ENCODE measurements at regions not wholly inside any gene's neighbourhood (a gene's known extent, or its start where the extent isn't known, plus 50 kb on each side); places are given as distances from the start of the nearest gene placed in this dataset.

DNA sequence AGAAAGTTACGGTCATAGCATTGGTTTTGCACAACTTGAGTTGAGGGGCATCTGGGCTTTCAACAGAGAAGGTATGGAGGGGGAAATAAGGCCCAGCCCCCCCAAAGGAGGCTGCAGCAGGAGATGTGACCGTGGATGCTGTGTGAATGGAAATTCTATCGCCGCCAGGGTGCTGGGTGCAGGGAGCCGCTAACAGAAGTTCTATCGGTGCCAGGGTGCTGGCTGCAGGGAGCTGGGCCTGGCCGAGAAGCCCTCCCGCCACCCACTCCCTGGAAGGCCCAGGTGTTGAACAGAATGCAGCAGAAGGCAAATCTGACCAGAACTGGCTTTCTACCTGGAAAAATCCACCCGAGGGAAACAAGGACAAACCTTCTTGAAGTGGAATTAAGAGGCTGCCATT is 115.0 kb downstream of the SHANK2 start:
- H3K9me3 ChIP-seq = no peaks in the 10 kb centered on the region
- peaks cover 0 to 9% (median 0%) of the 10 kb centered on the region in 3 donors for H3K4me1 ChIP-seq
- no peak overlapping the region for H3K27ac ChIP-seq
- TF ChIP-seq EP300 (IDR thresholded peaks at IDR 0.05) (no peak), POLR2AphosphoS5 (IDR thresholded peaks at IDR 0.05) (no peak), POLR2A (IDR thresholded peaks at IDR 0.05) (no peak)
- TF ChIP-seq, protein P1, sequence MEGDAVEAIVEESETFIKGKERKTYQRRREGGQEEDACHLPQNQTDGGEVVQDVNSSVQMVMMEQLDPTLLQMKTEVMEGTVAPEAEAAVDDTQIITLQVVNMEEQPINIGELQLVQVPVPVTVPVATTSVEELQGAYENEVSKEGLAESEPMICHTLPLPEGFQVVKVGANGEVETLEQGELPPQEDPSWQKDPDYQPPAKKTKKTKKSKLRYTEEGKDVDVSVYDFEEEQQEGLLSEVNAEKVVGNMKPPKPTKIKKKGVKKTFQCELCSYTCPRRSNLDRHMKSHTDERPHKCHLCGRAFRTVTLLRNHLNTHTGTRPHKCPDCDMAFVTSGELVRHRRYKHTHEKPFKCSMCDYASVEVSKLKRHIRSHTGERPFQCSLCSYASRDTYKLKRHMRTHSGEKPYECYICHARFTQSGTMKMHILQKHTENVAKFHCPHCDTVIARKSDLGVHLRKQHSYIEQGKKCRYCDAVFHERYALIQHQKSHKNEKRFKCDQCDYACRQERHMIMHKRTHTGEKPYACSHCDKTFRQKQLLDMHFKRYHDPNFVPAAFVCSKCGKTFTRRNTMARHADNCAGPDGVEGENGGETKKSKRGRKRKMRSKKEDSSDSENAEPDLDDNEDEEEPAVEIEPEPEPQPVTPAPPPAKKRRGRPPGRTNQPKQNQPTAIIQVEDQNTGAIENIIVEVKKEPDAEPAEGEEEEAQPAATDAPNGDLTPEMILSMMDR (IDR thresholded peaks at IDR 0.05) = no peak
- H3K27me3 ChIP-seq = no peaks in the 10 kb centered on the region
- WGBS, 2 donors (ENCODE audit: low coverage in 1 of 2) = 68% methylated on average over 5 of the region's 9 CpGs; no CpG with 5 or more reads in 1 of the 2 donors
- ATAC-seq = no peak
- no peaks in the 10 kb centered on the region for H3K36me3 ChIP-seq
- H3K4me3 ChIP-seq = no peak overlapping the region

DNA sequence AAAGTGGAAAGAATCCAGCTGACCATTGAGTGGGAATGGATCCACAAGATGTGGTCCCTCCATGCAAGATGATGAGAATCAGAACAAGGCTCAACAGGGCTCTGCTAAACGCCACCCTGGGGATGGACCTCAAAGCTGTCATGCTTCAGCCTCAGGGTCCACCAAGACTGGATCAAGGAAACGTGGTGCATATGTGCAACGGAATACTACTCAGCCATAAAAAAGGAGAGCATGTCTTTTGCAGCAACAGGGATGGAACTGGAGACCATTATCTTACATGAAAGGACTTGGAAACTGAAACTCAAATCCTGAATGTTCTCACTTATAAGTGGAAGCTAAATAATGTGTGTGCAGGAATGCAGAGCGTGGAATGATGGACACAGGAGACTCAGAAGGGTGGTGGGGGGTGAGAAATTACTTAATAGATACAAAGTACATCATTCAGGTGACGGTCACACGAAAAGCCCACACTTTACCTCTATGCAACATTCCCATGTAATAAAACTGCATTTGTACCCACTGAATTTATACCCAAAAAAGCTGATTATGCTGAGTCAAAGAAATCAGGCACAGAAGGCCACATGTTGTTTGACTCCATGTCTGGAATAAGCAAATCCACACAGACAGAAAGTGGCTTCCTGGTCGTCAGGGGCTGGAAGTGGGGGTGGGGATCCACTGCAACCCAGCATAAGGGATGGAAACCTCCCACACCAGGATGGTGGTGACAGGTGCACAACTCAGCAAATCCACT is 116.1 kb downstream of the SHANK2 start:
- TF ChIP-seq POLR2AphosphoS5 (IDR thresholded peaks at IDR 0.05) (no peak), EP300 (IDR thresholded peaks at IDR 0.05) (no peak), POLR2A (IDR thresholded peaks at IDR 0.05) (no peak)
- TF ChIP-seq, protein P1 (IDR thresholded peaks at IDR 0.05) = no peak
- peaks cover 0 to 9% (median 0%) of the 10 kb centered on the region in 3 donors for H3K4me1 ChIP-seq
- no peaks in the 10 kb centered on the region for H3K9me3 ChIP-seq
- WGBS, 2 donors (ENCODE audit: low coverage in 1 of 2) = 79 to 88% methylated on average over 4 to 7 of the region's 7 CpGs
- no peak overlapping the region for H3K4me3 ChIP-seq
- ATAC-seq = no peak
- H3K36me3 ChIP-seq = no peaks in the 10 kb centered on the region
- no peak overlapping the region for H3K27ac ChIP-seq
- H3K27me3 ChIP-seq = no peaks in the 10 kb centered on the region

DNA sequence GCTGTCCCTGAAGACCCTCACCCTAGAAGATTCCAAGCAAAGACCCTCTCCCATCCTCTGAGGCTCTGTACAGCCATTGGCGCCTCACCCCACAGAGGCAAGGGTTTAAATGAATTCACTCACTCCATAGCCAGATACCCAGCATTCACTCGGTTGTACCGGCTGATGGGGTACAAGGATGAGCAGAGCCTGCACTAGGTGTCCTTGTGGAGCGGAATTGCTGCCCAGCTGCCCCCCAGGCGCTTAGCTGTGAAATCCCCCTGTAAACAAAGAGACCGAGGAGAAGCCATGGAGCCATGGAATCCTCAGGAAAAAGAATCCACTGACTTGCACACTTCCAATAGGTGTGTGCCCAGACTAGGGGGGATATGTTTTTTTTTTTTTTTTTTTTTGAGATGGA is 117.3 kb downstream of the SHANK2 start:
- WGBS, 2 donors (ENCODE audit: low coverage in 1 of 2) = 98 to 100% methylated on average over 3 to 5 of the region's 6 CpGs
- no peak for TF ChIP-seq POLR2A (IDR thresholded peaks at IDR 0.05)
- no peak for TF ChIP-seq EP300 (IDR thresholded peaks at IDR 0.05)
- no peak for TF ChIP-seq POLR2AphosphoS5 (IDR thresholded peaks at IDR 0.05)
- TF ChIP-seq, protein P1 (IDR thresholded peaks at IDR 0.05) = no peak

DNA sequence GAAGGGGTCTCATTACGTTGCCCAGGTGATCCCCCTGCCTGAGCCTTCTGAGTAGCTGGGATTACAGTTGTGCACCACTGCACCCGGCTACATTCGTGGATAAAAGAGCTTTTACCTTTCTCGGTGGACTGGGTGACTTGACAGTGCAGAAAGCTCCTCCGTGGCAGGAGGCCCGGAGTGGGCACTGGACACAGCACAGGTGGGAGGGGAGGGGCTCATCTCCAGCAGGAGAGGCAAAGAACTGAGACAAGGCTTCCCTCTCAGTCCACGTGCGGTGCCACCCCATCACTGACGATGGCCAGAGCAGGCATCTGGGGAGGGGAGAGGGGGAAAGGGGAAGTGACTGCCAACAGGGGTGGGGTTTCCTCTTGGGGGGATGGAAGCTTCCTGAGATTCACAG is 118.4 kb downstream of the SHANK2 start:
- Histone ChIP-seq H3K9me3 (no peaks in the 10 kb centered on the region), H3K27me3 (no peaks in the 10 kb centered on the region), H3K36me3 (no peaks in the 10 kb centered on the region), H3K27ac (no peak overlapping the region), H3K4me3 (no peak overlapping the region), H3K4me1 (no peaks in the 10 kb centered on the region)
- 80 to 84% methylated on average over 3 to 5 of the region's 9 CpGs for WGBS, 2 donors (ENCODE audit: low coverage in 1 of 2)
- TF ChIP-seq POLR2A (IDR thresholded peaks at IDR 0.05) (no peak), EP300 (IDR thresholded peaks at IDR 0.05) (no peak), POLR2AphosphoS5 (IDR thresholded peaks at IDR 0.05) (no peak)
- TF ChIP-seq, protein P1 (IDR thresholded peaks at IDR 0.05) = no peak
- no peak for ATAC-seq

More for the DNA sequence above, 117.3 kb downstream of the SHANK2 start:
- H3K4me1 ChIP-seq = peaks cover 0 to 8% (median 0%) of the 10 kb centered on the region in 3 donors
- H3K27me3 ChIP-seq = no peaks in the 10 kb centered on the region
- no peak for ATAC-seq
- no peaks in the 10 kb centered on the region for H3K9me3 ChIP-seq
- no peaks in the 10 kb centered on the region for H3K36me3 ChIP-seq
- no peak overlapping the region for H3K4me3 ChIP-seq
- no peak overlapping the region for H3K27ac ChIP-seq

DNA sequence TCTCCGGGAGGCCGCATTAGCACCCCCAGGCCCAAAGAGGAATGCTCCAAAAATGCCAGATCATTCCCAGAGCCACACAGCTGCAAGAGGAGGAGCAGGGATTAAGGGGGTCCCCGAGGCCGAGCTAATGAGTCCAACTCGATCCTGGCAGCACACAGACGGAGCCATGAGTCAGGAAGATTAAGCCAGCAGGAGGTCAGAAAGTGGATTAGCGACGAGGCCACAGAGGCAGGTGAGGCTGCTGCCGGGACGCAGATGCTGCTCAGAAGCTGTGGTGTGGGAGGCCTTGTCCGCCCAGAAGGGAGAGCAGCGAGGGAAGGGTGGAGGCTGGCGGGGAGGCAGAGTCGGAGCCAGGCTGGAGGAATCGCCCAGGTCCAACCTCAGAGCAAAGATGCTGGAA is 120.5 kb downstream of the SHANK2 start:
- TF ChIP-seq POLR2A (IDR thresholded peaks at IDR 0.05) (no peak), POLR2AphosphoS5 (IDR thresholded peaks at IDR 0.05) (no peak), EP300 (IDR thresholded peaks at IDR 0.05) (no peak)
- TF ChIP-seq, protein P1 (IDR thresholded peaks at IDR 0.05) = no peak
- no peak for ATAC-seq
- H3K27ac ChIP-seq = no peak overlapping the region
- no peaks in the 10 kb centered on the region for H3K36me3 ChIP-seq
- H3K27me3 ChIP-seq = no peaks in the 10 kb centered on the region
- H3K4me3 ChIP-seq = no peak overlapping the region
- 31 to 48% methylated on average over 5 to 7 of the region's 15 CpGs for WGBS, 2 donors (ENCODE audit: low coverage in 1 of 2)
- no peaks in the 10 kb centered on the region for H3K4me1 ChIP-seq
- no peaks in the 10 kb centered on the region for H3K9me3 ChIP-seq

Measured in gastroesophageal sphincter (tissue), 4 donors.